ENCODE measurements at regions not wholly inside any gene's neighbourhood (a gene's known extent, or its start where the extent isn't known, plus 50 kb on each side); places are given as distances from the start of the nearest gene placed in this dataset.

GRCh38 chr13:82221621-82222020 lies 1660.7 kb downstream of the SLITRK1 start:
- TF ChIP-seq EP300 (IDR thresholded peaks at IDR 0.05) (no peak), POLR2A (IDR thresholded peaks at IDR 0.05) (no peak), CTCF (IDR thresholded peaks at IDR 0.05) (no peak)

All from upper lobe of left lung (tissue), 4 donors.